Inflammatory macrophage (primary cell): ENCODE measurements at regions not wholly inside any gene's neighbourhood (a gene's known extent, or its start where the extent isn't known, plus 50 kb on each side); places are given as distances from the start of the nearest gene placed in this dataset.

Experiments
- DNase-seq, 2 donors: peaks; one replicate each; pipeline ENCODE4 v3.0.0-alpha.2; 2020 to 2022

DNA sequence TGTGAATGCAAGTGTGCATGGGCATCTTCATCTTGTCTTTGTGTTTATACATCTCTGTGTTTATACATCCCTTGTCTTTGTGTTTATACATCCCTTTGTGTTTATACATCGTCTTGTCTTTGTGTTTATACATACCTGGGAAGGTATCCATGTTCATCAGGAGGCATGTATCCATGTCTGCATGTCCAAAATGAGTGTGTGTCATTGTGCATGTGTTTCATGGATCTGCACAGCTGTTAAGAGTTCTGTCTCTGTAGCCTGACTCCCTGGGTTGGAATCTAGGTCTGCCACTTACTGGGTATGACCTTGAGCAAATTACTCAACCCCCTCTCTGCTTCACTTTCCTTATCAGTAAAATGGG lies 50.1 kb upstream of the SIRPA start:
- DNase-seq: no peak

DNA sequence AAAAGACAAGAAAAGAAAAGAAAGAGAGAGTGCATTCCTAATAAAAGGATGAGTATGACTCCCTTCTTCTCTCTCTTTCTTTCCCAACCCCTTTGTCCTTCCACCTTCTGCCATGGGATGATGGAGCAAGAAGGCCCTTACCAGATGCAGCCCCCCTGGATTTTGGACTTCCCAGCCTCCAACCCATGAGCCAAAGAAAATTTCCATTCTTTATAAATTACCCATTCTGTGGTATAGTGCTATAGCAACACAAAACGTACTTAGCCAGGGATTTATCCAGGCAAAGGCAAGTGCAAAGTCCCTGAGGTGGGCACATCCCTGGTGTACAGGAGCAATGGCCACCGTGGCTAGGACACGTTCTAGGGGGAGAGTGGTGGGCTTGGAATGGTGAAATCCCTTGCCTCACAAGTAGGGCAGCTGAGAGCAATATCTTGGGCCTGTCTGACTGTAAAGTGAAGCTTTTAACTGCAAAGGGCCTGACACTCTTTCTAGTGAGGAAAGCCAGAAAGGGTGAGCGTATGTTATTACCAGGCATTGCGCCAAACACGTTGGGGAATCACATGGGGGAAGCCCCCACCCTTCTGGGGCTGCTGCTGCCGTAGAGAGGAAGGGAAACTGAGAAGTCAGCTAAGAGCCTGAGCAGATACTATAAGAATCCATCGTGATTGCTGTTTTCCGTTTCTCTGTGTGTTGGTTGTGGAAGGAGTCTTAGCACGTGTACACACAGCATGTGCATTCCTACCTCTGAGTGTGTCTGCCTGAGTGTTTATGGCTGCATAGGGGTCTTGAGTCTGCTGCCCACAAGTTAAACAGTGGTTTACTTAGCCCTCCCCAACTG lies 50.7 kb upstream of the SIRPA start:
- DNase-seq: peak; percentile 94 to 96

DNA sequence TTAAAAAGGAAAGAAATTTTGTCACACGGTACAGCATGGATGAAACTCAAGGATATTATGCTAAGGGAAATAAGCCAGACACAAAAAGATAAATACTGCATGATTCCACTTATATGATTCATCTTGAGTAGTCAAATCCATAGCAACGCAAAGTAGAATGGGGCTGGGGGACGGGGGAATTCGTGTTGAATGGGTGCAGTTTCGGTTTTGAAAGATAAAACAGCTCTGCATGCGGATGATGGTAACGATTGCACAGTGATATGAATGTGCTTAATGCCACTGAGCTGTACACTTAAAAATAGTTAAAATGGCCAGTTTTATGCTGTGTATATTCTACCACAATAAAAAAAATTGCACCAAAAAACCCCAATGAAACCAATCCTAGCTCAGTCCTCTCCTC lies 52.9 kb upstream of the SIRPA start:
- no peak for DNase-seq

DNA sequence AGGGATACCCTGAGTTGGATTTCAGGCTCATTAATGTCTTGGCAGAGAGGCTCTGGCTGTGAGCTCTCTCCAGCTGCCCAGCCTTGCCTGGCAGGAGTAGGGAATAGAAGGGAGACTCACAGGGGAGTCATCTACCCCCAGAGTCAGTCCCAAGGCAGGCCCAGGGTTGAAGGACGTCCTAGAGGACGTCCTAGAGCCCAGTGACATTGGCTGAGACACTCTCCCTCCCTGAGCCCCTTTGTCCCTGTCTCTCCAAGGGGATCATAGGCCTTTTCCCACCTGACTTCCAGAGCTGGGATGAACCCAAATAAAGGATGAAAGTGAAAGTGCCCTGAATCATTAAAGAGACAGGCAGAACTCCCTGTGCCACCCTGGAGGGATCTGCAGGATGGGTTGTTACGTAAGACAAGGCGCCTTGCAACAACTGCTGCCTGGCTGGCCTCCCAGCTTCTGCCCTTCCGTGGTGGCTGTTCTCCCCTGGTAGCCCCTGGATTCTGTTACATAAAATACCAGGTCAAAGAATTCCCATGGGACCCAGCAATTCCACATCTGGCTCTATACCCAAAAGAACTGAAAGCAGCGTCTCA lies 53.6 kb upstream of the SIRPA start:
- DNase-seq: peak; percentile 50 to 53

DNA sequence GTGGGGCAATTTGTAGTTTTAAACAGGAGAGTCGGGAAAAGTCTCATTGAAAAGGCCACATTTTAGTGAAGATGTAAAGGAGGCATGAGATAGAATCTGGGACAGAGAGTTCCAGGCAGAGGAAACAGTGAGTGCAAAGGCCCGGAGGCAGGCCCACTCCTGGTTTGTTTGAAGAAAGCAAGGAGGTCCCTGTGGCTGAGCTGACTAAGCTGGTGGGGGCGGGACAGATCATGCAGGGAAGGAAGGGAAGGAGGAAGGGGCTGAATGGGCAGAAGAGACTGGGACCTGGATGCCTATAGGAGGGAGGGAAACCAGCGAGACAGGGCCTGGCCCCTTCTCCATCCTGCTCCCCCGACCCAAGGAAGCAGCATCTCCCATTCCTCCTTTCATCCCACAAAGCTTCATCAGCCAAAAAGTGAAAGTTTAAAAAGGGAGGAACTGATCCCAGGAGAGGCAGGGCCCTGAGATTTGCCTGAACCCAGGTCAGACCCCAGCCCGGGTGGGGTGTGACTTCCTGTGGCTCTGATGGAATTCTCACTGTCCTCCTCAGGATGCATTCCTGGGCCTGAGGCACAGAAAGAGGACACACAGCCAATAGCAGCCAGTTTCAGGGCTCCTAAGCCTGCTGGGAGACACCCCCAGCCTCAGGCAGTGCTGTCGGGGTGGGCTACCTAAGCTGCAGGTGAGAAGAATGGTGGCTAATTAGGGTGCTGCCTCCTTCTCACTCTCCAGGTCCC lies 54.2 kb upstream of the SIRPA start:
- peak in 1 of 2 donors; percentile 51 for DNase-seq

GRCh38 chr20:1839376-1840317 lies 55.6 kb upstream of the SIRPA start:
- DNase-seq: peak; percentile 42 to 46

DNA sequence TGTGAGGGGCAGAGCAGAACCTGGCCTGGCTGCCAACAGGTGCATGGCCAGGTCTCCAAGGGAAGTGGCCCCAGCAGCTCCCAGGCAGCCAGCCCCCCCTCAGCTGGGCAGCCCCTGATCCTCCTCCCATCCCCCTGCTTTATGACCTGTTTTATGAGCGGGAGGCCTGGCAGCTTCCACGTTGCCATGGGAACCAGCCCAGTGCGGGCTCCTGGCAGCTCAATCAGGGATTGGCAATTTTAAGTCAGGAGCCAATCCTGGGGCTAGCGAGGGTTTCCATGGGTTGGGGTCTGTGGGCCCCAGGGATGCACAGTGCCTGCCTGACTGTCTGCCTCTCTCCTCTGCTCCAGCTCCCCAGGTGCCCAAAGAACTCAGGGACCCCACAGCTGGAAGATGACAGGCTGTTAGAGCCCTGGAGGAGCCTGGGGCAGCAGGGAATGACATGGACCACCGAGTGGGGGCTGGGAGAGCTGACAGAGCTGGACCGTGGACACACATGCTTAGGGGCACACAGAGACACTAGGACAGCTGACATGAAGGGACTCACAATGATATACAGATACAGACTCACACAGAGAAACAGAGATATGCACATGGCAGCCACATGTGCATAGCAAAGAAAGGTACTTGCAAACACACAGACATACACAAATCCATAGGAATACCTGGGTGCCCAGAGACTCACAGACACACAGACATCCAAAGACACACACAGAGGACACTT lies 56.5 kb upstream of the SIRPA start:
- no peak for DNase-seq

- no peak for DNase-seq
Measured at GRCh38 chr20:1835186-1836035, 59.8 kb upstream of the SIRPA start.

DNA sequence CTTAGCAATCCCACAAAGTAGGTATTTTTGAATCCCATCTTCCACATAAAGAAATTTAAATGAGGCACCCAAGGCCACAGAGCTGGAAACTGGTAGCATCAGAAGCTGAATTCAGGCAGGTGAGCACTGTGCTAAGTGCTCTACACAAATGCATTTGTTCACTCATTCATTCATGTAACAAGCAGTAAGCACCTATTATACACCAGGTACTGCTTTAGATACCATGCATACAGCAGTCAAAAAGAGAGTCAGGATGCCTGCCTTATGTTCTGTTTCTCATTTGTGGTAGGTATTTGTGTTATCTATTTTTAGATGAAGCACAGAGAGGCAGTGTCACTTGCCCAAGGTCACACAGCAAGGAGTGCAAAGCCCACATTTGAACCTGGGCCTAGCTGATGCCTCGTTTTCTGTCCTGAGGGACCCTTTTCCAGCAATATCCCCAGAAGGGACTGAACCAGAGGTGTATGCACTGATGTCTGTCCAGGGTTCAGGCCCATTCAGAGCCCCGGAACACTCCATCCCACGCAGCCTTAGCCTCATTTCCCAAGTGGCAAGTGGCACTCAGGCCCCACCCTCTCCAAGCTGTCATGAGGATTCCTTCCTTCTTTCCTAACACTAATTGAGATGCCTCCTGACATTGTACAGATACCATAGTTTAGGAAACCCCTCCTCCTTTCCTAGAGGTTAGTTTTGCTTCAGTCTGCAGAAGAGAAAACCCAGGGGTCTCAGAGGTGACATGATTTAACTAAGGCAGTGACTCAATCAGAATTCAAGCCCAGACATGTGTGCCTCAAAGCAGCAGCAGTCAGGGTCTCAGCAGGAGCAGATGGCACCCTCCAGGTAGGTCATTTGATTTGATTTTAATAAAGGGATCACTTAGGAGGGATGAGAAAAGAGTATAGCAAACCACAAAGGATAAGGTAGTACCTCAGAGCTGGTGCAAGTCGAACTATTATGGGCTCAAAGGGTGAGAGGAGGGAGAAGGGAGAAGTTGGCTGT lies 61.2 kb upstream of the SIRPA start:
- DNase-seq: peak; percentile 32 to 42

DNA sequence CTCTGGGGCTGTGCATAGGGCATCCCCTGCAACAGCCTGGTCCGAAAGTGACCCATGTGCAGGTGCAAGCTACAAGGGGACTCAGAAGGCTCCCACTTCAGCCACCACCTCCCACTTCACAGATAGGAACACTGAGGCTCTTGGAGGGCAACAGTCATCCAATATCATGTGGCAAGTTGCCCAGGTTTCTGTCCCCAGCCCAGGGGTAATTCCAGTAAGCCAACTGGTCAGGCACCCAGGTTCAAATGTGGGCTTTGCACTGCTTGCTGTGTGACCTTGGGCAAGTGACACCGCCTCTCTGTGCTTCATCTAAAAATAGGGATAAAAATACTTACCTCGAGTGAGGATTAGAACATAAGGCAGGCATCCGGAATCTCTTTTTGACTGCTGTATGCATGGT lies 62.0 kb upstream of the SIRPA start:
- no peak for DNase-seq

DNA sequence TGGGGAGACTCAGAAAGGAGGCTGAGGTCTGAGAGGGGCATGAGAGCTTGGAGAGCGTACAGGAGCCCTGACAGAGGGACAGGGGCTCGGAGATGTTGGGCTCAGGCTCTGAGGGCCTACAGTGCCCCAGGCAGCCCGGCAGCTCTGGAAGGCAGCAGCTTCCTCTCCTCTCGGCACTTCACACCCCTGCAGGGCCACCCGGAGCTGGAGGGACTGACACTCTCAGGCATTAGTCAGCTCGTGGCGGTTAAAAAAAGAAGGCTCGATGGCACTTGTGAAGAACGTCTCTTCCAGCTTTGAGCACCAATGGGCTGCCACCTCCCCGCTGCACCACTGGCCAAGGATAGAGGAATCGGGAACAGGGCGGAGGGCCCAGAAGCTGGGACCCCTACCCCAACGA lies 62.6 kb upstream of the SIRPA start:
- peak; percentile 26 to 66 for DNase-seq

GRCh38 chr20:1831606-1832005 lies 63.6 kb upstream of the SIRPA start:
- DNase-seq: no peak

- DNase-seq: peak; percentile 63 to 71
Measured at GRCh38 chr20:1831096-1831495, 64.1 kb upstream of the SIRPA start.

GRCh38 chr20:1830240-1830639 lies 65.0 kb upstream of the SIRPA start:
- DNase-seq: no peak

- no peak for DNase-seq
Measured at GRCh38 chr20:1829531-1829930, 65.7 kb upstream of the SIRPA start.

GRCh38 chr20:1828786-1829131 lies 66.4 kb upstream of the SIRPA start:
- no peak for DNase-seq

DNA sequence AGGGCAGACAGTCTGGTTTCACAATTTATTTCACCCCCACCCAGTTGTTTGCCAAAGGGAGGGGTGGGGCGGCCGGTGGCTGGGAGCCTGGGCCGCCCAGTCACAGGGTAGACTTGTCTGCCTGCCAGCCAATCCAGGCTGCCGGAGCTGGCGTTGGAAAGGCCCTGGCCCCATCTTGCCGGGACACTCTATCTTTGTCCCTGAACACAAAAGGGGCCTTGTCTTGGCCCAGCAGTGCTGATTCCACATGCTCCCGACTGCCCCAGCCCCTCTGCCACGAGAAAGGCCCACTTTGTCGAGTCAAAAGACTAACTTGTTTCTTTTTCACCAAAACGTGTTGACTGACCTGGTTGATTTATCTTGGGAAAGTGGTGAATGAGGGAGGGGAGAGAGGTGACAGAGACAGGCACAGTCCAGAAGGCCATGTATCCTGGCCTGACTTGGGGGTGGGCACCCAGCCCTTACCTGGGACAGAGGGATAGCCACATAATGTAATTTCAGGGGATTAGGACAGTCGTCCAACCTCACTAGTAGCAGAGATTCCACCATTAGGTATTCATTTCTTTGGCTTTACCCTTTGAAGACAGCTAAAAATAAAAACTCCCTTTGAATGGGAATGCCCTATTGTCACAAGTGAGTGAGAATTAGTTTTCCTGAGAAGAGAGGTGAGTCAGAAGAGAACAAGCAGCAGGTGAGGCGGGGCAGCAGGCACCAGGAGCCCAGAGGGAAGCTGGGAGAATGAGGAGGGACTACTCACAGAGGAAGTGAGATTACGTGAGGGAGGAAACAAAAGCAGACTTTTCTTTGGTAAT lies 67.0 kb upstream of the SIRPA start:
- peak; percentile 30 to 36 for DNase-seq

DNA sequence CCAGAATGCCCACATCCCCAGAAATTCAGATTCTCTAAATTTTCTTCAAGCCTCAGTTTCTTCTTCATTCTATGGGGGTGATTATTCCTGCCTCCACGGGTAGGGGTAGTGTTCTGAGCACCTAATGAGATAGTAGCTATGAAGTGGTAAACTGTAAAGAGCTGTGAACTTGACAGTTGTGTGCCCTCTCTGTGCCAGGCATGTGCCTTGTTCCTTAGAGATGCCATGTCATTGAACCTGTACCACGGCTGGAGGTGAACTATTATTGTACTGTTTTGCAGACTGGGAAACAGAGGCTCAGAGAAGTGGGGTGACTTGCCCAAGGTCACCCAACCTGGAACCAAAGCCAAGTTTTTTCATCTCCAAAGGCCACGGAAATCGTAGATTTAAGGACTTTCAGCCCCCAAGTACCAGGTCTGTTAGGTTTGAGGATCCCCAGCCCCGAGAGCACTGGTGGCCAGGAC lies 67.7 kb upstream of the SIRPA start:
- no peak for DNase-seq
